ENCODE measurements at regions not wholly inside any gene's neighbourhood (a gene's known extent, or its start where the extent isn't known, plus 50 kb on each side); places are given as distances from the start of the nearest gene placed in this dataset.

- TF ChIP-seq CTCF (conservative IDR thresholded peaks at IDR 0.05 in 1 of 2, IDR thresholded peaks at IDR 0.05 in 1 of 2; ENCODE audit: extremely low read depth in 1 of 2, insufficient read depth in 1 of 2, low read depth in 1 of 2, low read length in 2 of 2), result no peak
- TF ChIP-seq EZH2 (IDR thresholded peaks at IDR 0.05; ENCODE audit: borderline replicate concordance, low read length), result no peak
Observed at GRCh38 chr12:59007620-59008019, 87.3 kb upstream of the LRIG3 start.

All from mammary epithelial cell (primary cell).